Liver (tissue), 3 donors: ENCODE measurements at regions not wholly inside any gene's neighbourhood (a gene's known extent, or its start where the extent isn't known, plus 50 kb on each side); places are given as distances from the start of the nearest gene placed in this dataset.
"Not testable (repeated sequence)": the region's sequence is repeated elsewhere in the genome, so short reads cannot be mapped to it uniquely, and the experiment has no call there.

Source experiments
- ATF3 ChIP-seq: IDR thresholded peaks from 2 replicates; pipeline ENCODE4 v1.6.1; 2016; ENCODE audit warnings: antibody characterized with exemption
- CTCF ChIP-seq: fragments of 150-350 bp; IDR thresholded peaks from 2 replicates; pipeline ENCODE4 v1.5.1; 2017; ENCODE audit warnings: improper control_type of control experiment, low read depth, low read length; ENCODE audit not compliant: missing input control
- GABPA ChIP-seq, 2 donors: IDR thresholded peaks in 1 of 2; conservative IDR thresholded peaks in 1 of 2; 2 replicates each; pipeline ENCODE4 v1.6.1; 2016; ENCODE audit warnings: antibody characterized with exemption in 2 of 2, mild to moderate bottlenecking in 1 of 2, moderate library complexity in 1 of 2
- HNF4A ChIP-seq, 2 donors: conservative IDR thresholded peaks; 2 replicates each; pipeline ENCODE4 v1.6.1; 2016; ENCODE audit warnings: antibody characterized with exemption in 2 of 2, mild to moderate bottlenecking in 2 of 2
- JUND ChIP-seq, 2 donors: IDR thresholded peaks; 2 replicates each; pipeline ENCODE4 v1.6.1; 2016; ENCODE audit warnings: antibody characterized with exemption in 2 of 2
- RAD21 ChIP-seq, 2 donors: IDR thresholded peaks; 2 replicates each; pipeline ENCODE4 v1.6.1; 2016; ENCODE audit warnings: antibody characterized with exemption in 2 of 2, mild to moderate bottlenecking in 2 of 2
- SP1 ChIP-seq: IDR thresholded peaks from 2 replicates; pipeline ENCODE4 v1.6.1; 2018; ENCODE audit warnings: antibody characterized with exemption, mild to moderate bottlenecking
- TAF1 ChIP-seq: conservative IDR thresholded peaks from 2 replicates; pipeline ENCODE4 v1.6.1; 2016; ENCODE audit warnings: antibody characterized with exemption, mild to moderate bottlenecking
- TF ChIP-seq, protein P1 (sequence below): IDR thresholded peaks from 2 replicates; pipeline ENCODE4 v1.6.1; 2016; ENCODE audit warnings: antibody characterized with exemption
- TF ChIP-seq, protein P2 (sequence below): IDR thresholded peaks from 2 replicates; pipeline ENCODE4 v1.6.1; 2016; ENCODE audit warnings: antibody characterized with exemption, mild to moderate bottlenecking
- donor health status: healthy.
- donor health status: healthy.

GRCh38 chr13:112176141-112177119, 109.5 kb downstream of the SOX1 start:
- TF ChIP-seq CTCF; RAD21 (IDR thresholded peaks at IDR 0.05); HNF4A (conservative IDR thresholded peaks at IDR 0.05); TAF1; ATF3; SP1; GABPA (IDR thresholded peaks at IDR 0.05 in 1 of 2, conservative IDR thresholded peaks at IDR 0.05 in 1 of 2); JUND (IDR thresholded peaks at IDR 0.05): not testable (repeated sequence)
- TF ChIP-seq, protein P1, sequence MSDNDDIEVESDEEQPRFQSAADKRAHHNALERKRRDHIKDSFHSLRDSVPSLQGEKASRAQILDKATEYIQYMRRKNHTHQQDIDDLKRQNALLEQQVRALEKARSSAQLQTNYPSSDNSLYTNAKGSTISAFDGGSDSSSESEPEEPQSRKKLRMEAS, result not testable (repeated sequence)
- TF ChIP-seq, protein P2, sequence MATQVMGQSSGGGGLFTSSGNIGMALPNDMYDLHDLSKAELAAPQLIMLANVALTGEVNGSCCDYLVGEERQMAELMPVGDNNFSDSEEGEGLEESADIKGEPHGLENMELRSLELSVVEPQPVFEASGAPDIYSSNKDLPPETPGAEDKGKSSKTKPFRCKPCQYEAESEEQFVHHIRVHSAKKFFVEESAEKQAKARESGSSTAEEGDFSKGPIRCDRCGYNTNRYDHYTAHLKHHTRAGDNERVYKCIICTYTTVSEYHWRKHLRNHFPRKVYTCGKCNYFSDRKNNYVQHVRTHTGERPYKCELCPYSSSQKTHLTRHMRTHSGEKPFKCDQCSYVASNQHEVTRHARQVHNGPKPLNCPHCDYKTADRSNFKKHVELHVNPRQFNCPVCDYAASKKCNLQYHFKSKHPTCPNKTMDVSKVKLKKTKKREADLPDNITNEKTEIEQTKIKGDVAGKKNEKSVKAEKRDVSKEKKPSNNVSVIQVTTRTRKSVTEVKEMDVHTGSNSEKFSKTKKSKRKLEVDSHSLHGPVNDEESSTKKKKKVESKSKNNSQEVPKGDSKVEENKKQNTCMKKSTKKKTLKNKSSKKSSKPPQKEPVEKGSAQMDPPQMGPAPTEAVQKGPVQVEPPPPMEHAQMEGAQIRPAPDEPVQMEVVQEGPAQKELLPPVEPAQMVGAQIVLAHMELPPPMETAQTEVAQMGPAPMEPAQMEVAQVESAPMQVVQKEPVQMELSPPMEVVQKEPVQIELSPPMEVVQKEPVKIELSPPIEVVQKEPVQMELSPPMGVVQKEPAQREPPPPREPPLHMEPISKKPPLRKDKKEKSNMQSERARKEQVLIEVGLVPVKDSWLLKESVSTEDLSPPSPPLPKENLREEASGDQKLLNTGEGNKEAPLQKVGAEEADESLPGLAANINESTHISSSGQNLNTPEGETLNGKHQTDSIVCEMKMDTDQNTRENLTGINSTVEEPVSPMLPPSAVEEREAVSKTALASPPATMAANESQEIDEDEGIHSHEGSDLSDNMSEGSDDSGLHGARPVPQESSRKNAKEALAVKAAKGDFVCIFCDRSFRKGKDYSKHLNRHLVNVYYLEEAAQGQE, result not testable (repeated sequence)
